ENCODE measurements at regions not wholly inside any gene's neighbourhood (a gene's known extent, or its start where the extent isn't known, plus 50 kb on each side); places are given as distances from the start of the nearest gene placed in this dataset.
"Not testable (repeated sequence)": the region's sequence is repeated elsewhere in the genome, so short reads cannot be mapped to it uniquely, and the experiment has no call there.

- DNase-seq, result no peak
Observed at GRCh38 chr13:50129706-50130122, 114.5 kb downstream of the KCNRG start.

DNA sequence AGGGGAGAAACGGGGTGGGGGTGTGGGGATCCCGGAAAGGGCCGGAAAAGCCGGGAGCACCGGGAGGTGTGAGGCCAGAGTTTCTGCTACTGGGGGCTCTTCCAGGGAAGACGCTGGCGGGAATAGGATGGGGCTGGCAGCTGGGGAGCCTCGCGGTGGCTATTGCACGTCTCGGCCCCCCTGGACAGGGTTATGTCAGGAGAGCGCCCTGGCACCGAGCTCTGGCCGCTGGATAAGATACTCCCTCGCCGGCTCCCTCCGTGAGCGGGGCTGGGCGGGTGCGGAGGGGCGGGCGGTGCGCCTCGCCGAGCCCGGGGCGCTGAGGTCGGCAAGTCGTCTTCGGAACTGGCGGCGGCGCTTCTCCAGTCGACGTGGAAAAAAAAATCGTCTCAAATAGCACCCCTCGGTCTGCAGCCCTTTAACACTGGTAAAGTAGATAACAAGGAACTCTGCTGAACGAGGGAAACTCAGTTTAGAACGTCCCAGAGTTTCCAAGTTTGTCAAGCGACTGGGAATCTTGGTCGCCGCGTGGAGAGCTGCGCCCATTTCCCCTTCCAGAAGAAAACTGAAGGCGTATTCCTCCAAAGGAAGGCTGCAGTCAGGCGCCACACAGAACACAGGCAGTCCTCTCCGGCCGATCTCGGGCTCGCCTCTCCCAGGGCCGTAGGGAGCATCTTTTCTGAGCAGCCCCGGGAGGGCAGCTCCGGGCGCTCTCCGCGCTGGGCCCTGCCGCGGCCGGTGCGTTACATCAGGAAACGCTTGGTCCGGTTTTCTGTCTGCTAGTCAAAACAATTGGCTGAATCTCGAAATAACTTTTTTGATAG is 115.1 kb downstream of the KCNRG start:
- peak in 2 of 56 donors; percentile 8 to 27 for DNase-seq

DNA sequence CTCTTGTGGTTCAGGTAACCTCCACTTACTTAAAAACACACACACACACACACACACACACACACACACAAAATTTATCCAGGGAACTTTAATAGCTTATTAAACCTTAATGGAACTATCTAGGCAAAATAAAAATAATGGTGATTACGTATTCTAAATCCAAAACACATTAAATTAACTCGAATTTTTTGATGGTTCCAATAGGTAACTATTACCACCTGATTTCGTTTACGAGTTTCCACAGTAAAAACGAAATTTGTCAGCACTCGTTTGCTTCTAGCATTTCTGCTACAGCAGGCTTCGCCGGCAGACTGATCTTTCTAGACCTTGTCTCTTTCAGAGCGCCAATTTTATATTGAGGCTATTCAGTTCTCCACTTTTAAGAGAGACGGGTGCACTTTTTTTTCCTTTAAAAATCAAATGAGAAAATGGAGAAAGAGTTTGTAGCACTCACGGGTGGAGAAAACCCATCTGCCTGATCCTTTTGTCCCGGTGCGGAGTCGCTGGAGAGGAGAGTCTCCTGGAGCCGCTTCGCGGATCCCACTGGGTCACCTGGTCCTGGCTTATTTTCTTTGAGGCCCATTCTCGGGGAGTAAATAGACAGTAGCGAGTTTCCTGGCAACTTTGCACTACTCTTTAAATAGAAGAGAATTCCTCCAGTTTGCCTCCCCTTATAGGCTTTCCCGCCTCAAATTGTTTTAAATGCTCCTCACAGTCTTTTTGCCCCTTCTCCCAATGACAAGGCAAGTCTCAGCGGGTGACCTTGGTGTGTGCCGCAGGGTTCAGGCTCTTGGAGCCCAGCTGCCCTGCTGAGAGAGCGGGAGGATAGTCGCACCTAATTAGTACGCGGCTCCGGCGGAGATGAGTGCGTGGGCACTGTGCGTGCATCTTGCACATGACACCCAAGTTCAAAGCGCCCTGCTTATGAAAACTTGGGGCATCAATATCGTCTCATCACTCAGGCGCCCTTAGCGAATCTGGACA is 117.0 kb downstream of the KCNRG start:
- DNase-seq, result no peak

GRCh38 chr13:50132904-50133357 is 117.7 kb downstream of the KCNRG start:
- no peak for DNase-seq

GRCh38 chr13:50133358-50133953 is 118.2 kb downstream of the KCNRG start:
- no peak for DNase-seq

DNA sequence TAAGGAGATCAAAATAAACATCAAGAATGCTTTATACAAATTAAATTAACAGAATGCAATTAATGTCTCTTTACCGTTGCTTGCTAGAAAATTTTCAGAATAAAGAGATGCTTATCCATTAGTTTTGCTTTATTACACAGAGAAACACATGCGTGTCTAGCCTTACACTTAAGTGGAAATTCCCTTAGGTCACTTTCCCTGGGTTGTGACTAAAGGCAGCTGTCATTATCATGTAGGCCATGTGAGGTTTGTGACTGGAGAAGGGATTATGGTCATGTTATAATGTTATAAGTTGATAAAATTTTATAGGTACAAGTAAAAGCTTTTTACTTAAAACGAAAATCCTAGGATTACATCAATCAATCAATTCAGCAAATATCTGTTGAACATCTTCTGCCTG is 121.0 kb downstream of the KCNRG start:
- no peak for DNase-seq

DNA sequence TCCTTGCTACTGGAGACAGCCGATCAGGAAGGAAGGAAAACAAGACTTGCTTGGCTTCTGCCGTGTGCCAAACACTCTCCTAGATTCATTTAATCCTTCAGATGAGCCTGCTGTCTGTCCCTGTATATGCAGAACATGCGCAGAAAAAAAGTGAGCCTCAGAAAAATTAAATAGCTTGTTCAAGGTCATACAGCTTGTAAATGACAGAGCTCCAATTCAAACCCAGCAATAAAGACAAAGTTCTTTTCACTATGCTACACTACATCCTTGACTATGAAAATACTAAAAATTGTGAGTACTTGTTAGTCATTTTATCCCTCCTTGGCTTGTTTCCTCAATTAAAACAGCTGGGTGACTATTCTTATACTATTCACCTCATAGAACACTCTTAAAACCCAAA is 121.4 kb downstream of the KCNRG start:
- no peak for DNase-seq

DNA sequence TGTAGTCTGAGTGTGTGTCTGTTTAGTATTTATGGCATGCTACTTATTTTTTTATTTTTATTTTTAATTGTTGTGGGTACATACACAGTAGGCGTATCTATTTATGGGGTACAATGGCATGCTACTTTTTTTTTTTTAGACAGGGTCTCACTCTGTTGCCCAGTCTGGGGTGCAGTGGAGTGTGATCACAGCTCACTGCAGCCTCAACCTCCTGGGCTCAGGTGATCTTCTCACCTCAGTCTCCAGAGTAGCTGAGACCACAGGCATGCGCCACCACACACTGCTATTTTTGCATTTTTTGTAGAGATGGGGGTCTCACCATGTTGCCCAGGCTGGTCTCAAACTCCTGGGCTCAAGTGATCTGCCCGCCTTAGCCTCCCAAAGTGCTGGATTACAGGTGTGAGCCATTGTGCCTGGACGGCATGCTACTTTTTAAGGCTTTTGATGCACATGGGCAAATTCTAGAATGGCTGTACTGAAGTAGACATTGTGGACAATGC is 124.2 kb downstream of the KCNRG start:
- not testable (repeated sequence) for DNase-seq

DNA sequence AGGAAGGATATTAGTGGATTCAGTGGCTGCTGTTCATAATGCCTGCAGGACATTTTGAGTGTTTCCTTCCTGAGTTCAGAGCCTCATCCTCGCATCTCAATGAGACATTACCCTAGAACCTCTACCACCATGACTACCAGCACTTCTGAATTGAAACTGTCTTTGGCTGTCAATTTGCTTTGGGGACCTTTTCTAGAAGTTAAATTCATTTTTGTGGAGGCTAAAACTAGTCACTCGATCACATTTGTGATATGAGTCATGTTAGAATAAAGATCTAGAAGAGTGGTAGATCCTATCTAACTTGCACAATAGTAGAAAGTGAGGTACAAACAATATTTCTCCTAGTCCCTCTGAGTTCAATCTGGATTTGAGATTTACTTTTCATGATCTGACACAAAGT is 124.9 kb downstream of the KCNRG start:
- no peak for DNase-seq

DNA sequence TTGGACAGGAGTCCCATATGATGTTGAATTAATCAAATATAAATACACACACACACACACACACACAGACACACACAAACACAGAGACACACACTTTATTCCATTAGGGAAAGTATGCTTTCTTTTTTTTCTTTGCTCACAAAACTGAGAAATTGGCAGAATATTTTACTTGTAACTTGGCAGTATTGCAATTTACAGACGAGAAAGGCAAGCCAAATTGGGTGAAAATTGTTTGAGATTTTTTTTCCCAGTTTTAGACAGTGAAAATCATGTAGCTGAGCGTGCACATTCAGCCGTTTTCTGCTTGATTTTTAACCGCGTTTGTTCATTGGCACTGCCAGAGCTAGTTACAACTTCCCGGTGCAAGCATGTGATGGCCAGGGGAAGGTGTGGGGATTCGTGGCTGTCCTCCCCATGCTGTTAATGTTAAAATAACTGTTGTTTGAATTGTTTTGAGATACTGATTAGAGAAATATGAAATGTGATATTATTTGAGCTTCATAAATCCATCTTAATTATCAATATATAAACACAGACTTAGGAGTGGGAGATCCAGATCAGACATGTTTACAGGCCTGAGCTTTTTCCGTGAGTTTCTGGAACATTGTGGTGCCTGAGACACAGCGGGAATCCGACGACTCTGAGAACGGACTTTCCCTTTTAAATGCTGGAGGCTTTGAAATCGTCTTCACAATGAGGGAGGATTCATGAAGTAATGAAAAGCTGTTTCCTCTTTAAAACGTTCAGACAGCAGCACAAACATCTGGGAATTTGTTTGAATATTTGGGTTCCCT is 125.5 kb downstream of the KCNRG start:
- DNase-seq, result no peak

DNA sequence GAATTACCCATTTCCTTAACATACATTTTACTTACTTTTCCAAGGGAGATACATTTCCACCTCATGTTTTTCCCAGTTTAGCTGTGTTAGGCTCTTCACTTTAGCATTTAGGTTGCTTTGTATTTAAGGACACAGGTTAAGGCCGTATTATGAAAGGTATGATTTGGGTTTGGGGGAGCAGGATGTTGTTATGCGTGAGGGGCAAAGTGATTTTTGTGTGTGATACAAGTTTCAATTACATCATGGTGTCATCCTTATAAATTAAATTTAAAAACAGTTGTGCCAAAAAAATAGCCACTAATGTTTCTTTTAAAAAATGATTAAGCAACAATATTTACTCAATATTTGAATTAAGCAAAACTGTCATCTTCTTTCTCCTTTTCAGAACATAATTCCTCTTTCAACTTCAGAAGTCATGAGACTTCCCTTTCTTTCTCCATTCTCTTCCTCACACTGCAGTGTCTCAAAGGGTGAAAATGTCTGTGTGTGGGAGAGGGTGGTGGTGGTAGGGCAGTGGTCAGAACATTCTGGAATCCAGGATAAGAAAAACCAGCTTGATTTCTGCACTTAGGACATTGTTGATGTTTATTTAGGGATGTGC is 126.2 kb downstream of the KCNRG start:
- no peak for DNase-seq

- DNase-seq, result no peak
Observed at GRCh38 chr13:50144246-50145160, 129.3 kb downstream of the KCNRG start.

DNA sequence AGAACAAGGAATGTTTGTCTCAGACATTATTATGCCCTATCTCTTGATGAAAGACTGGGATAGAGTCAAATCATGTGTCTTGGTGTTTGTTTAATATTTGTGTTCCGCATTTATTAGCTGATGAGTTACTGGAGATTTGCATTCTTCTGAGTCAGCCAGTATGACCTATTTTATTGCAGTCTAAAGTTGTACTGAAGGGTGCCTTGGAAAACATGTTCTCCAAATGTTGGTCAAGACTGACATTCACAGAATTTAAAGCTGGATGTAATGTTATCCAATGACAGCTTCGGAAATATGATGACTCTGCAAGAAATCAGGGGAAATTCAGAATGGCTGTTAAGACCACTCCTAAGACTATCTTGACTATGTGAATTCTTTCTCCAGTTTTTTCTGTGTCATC is 134.0 kb downstream of the KCNRG start:
- DNase-seq, result no peak

GRCh38 chr13:50149932-50150331 is 134.7 kb downstream of the KCNRG start:
- DNase-seq, result no peak

- DNase-seq, result no peak
Observed at GRCh38 chr13:50152224-50152623, 137.0 kb downstream of the KCNRG start.

DNA sequence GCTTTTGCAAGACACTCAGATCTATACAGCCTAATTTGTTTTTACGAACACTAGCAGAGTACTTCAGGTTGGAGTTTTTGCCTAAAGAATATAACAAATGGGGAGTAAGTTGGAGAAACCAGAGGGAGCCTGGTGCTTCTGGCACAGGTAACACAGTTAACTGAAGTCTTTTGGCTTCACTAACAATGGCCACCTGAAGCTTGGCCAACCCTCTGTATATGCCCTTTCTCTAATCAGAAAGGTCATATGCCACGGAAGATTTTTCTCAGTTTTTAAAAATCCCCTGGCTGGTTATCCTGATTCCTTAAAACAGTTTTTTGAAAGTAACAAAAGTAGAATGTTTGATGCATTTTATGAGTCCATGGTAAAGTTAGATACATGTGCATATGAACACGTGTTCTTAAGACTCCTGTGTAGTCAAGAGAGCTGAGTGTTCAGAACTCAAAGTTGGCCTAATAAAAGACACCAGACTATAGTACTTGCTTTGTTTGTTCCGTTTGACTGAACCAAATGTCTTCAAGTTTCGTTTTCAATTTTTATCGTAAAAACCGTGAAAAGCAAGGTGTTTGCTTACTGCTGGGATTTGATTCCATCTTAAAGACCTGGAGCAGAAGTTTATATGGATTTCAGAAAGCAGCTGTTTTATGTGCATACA is 137.5 kb downstream of the KCNRG start:
- DNase-seq, result no peak

GRCh38 chr13:50153401-50153800 is 138.2 kb downstream of the KCNRG start:
- DNase-seq, result no peak

GRCh38 chr13:50153876-50154275 is 138.6 kb downstream of the KCNRG start:
- no peak for DNase-seq

GRCh38 chr13:50154697-50155096 is 139.5 kb downstream of the KCNRG start:
- no peak for DNase-seq
